Kidney (tissue), 13 donors: ENCODE measurements at regions not wholly inside any gene's neighbourhood (a gene's known extent, or its start where the extent isn't known, plus 50 kb on each side); places are given as distances from the start of the nearest gene placed in this dataset.

Experiments used
- DNase-seq, 5 donors: peaks; one replicate each; pipeline ENCODE4 v3.0.0-alpha.2; 2013 to 2020
- FAIRE-seq: peaks from 2 replicates; lab custom pipeline; 2012; peaks lifted over from hg19 to GRCh38; lab: Jason Lieb, UNC
- H3K27ac ChIP-seq, 2 donors: one replicate each; pipeline ENCODE4 v1.7.0; 2013; ENCODE audit warnings: low read depth in 2 of 2, low read length in 2 of 2, inconsistent platforms in 1 of 2
- H3K27me3 ChIP-seq: one replicate; pipeline ENCODE4 v1.7.1; 2013; ENCODE audit warnings: low read length, inconsistent platforms; ENCODE audit not compliant: control insufficient read depth, insufficient read depth
- H3K36me3 ChIP-seq, 3 donors: one replicate each; pipeline versions ENCODE4 v1.7.0 to v1.7.1; 2013; ENCODE audit warnings: low read length in 3 of 3, control low read depth in 1 of 3, inconsistent platforms in 1 of 3; ENCODE audit not compliant: insufficient read depth in 3 of 3, control insufficient read depth in 2 of 3
- H3K4me1 ChIP-seq, 3 donors: one replicate each; pipeline versions ENCODE4 v1.7.0 to v1.7.1; 2013; ENCODE audit warnings: low read length in 3 of 3, inconsistent platforms in 1 of 3, low read depth in 1 of 3; ENCODE audit not compliant: control insufficient read depth in 2 of 3, insufficient read depth in 2 of 3
- H3K4me3 ChIP-seq, 3 donors: one replicate each; pipeline versions ENCODE4 v1.7.0 to v1.8.1; 2013; ENCODE audit warnings: low read length in 3 of 3, control low read depth in 1 of 3, inconsistent platforms in 1 of 3
- H3K9ac ChIP-seq, 3 donors: one replicate each; pipeline versions ENCODE4 v1.7.0 to v1.7.1; 2013; ENCODE audit warnings: low read length in 3 of 3, control low read depth in 1 of 3, inconsistent platforms in 1 of 3
- H3K9me3 ChIP-seq, 3 donors: one replicate each; pipeline versions ENCODE4 v1.7.0 to v1.7.1; 2013; ENCODE audit warnings: low read length in 3 of 3, control low read depth in 1 of 3, inconsistent platforms in 1 of 3; ENCODE audit not compliant: control insufficient read depth in 2 of 3, insufficient read depth in 1 of 3
- intact Hi-C: fragments of 100-400 bp; cut with DNase I; formaldehyde crosslinking; loops from one replicate; pipeline ENCODE4 v1.11.1; 2022
- TF ChIP-seq, protein P1 (sequence below): IDR thresholded peaks from 3 replicates; pipeline ENCODE4 v1.5.1; 2012; ENCODE audit warnings: mild to moderate bottlenecking, moderate library complexity, borderline replicate concordance; ENCODE audit not compliant: insufficient read depth; ENCODE audit errors: extremely low read depth
- donor health status: control.
- donor health status: control.
- donor health status: control.
- donor health status: control.
- donor health status: control.
- donor health status: DM: yes; HTN: yes; CAD: no.
- donor health status: Normal renal cell carcinoma (clear cell type).

DNA sequence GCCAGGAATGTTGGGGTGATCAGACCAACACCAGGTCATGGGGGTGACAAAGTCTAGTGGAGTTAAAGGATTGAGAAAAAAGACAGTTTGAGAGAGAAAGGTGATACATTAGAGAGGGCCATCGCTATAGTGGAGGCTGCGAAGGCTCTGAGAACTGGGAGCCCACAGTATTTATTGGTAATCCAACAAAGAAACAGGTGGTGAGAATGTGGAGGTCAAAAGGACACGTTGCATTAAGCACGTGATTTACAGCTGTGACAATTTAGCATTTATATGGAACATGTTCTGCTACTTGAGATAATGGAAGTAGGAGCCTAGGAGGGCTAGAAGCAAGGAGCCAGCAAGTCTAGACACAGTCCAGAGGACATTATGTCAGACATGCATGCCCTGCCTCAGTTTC, 2086.5 kb upstream of the C9orf72 start:
- H3K9me3 ChIP-seq = no peaks in the 10 kb centered on the region
- no peak overlapping the region for H3K4me3 ChIP-seq
- intact Hi-C loops = no loop called here
- peak in 2 of 5 donors; percentile 3 to 4 for DNase-seq
- no peak overlapping the region for H3K9ac ChIP-seq
- TF ChIP-seq, protein P1, sequence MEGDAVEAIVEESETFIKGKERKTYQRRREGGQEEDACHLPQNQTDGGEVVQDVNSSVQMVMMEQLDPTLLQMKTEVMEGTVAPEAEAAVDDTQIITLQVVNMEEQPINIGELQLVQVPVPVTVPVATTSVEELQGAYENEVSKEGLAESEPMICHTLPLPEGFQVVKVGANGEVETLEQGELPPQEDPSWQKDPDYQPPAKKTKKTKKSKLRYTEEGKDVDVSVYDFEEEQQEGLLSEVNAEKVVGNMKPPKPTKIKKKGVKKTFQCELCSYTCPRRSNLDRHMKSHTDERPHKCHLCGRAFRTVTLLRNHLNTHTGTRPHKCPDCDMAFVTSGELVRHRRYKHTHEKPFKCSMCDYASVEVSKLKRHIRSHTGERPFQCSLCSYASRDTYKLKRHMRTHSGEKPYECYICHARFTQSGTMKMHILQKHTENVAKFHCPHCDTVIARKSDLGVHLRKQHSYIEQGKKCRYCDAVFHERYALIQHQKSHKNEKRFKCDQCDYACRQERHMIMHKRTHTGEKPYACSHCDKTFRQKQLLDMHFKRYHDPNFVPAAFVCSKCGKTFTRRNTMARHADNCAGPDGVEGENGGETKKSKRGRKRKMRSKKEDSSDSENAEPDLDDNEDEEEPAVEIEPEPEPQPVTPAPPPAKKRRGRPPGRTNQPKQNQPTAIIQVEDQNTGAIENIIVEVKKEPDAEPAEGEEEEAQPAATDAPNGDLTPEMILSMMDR = no peak
- no peaks in the 10 kb centered on the region for H3K4me1 ChIP-seq
- FAIRE-seq = no peak
- no peaks in the 10 kb centered on the region for H3K27me3 ChIP-seq
- H3K27ac ChIP-seq = no peak overlapping the region
- H3K36me3 ChIP-seq = no peaks in the 10 kb centered on the region

DNA sequence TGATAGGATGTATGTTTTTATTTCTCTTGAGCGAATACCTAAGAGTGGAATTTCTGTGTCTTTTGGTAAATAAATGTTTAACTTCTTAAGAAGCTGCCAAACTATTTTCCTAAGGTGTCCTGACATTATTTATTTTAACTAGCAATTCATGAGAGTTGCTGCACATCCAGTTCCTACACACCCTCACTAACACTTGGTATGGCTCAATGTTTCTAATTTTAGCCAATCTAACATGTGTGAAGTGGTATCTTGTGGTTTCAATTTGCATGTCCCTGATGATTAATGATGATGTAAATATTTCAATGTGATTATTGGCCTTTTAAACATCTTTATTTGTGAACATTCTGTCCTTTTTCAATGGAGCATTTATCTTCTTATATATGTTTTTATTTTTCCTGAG, 2095.5 kb upstream of the C9orf72 start:
- Histone ChIP-seq H3K27ac (no peak overlapping the region), H3K27me3 (no peaks in the 10 kb centered on the region), H3K4me3 (no peak overlapping the region), H3K9me3 (no peaks in the 10 kb centered on the region), H3K36me3 (no peaks in the 10 kb centered on the region), H3K4me1 (no peaks in the 10 kb centered on the region), H3K9ac (no peak overlapping the region)
- intact Hi-C loops = no loop called here
- FAIRE-seq = no peak
- TF ChIP-seq, protein P1 = no peak
- no peak for DNase-seq

DNA sequence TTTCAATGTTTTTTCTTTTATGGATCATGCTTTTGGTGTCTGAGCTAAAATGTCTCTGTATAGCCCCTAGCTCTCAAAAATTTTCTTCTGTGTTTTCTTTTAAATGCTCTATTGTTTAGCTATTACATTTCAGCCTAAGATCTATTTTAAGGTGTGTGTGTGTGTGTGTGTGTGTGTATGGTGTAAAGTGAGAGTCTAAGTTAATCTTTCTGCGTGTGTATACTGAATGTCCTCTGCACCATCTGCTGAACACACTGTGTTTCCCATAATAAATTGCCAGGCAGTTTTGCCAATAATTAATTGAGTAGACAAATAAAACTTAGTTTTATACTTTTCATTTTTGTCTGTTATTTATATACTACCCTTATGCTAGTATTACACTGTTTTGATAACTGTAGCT, 2096.3 kb upstream of the C9orf72 start:
- no peak overlapping the region for H3K27ac ChIP-seq
- no peaks in the 10 kb centered on the region for H3K9me3 ChIP-seq
- no peak for FAIRE-seq
- intact Hi-C loops = no loop called here
- DNase-seq = no peak
- H3K4me1 ChIP-seq = no peaks in the 10 kb centered on the region
- H3K36me3 ChIP-seq = no peaks in the 10 kb centered on the region
- no peak overlapping the region for H3K4me3 ChIP-seq
- TF ChIP-seq, protein P1 = no peak
- no peaks in the 10 kb centered on the region for H3K27me3 ChIP-seq
- H3K9ac ChIP-seq = no peak overlapping the region

DNA sequence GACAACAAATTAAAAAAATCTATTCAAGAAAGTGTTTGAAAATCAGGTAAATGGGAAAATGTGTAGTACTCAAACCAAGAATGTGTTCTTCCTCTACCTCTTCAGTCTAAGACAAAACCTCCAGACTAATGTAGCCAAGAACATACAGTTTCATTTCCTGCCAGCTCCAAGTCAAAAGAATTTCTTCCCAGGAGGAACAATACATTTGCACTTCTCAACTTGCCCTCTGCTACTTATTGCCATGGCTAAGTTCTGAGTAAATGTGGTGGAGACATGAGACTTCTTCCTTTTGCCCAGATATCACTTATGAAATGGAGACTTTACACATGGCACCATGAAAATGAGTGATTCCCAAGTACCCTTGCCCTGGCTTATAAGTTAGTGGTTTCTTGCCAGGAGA, 2112.2 kb upstream of the C9orf72 start:
- Histone ChIP-seq H3K9ac (no peak overlapping the region), H3K9me3 (no peaks in the 10 kb centered on the region), H3K27me3 (no peaks in the 10 kb centered on the region), H3K27ac (no peak overlapping the region), H3K36me3 (no peaks in the 10 kb centered on the region), H3K4me3 (no peak overlapping the region), H3K4me1 (no peaks in the 10 kb centered on the region)
- DNase-seq (no peak), FAIRE-seq (no peak)
- TF ChIP-seq, protein P1 = no peak
- intact Hi-C loops = no loop called here
